ENCODE measurements at regions not wholly inside any gene's neighbourhood (a gene's known extent, or its start where the extent isn't known, plus 50 kb on each side); places are given as distances from the start of the nearest gene placed in this dataset.

- DNase-seq, result no peak
These were observed 54.0 kb downstream of the C11orf91 start for GRCh38 chr11:33646629-33647028.

- DNase-seq, result no peak
These were observed 54.5 kb downstream of the C11orf91 start for GRCh38 chr11:33646168-33646567.

DNA sequence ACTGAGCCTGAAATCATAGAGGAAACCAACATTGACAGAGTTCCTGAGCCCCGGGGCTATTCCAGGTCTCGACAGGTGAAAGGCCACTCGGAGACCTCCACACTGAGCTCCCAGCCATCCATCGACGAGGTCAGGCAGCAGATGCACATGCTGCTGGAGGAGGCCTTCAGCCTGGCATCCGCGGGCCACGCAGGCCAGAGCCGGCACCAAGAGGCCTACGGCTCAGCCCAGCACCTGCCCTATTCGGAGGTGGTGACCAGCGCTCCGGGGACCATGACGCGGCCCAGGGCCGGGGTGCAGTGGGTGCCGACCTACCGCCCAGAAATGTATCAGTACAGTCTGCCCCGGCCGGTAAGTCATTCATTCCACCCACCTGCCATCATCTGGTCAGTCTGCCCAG is 54.9 kb downstream of the C11orf91 start:
- DNase-seq, result no peak

- DNase-seq, result no peak
These were observed 57.3 kb downstream of the C11orf91 start for GRCh38 chr11:33643167-33643824.

DNA sequence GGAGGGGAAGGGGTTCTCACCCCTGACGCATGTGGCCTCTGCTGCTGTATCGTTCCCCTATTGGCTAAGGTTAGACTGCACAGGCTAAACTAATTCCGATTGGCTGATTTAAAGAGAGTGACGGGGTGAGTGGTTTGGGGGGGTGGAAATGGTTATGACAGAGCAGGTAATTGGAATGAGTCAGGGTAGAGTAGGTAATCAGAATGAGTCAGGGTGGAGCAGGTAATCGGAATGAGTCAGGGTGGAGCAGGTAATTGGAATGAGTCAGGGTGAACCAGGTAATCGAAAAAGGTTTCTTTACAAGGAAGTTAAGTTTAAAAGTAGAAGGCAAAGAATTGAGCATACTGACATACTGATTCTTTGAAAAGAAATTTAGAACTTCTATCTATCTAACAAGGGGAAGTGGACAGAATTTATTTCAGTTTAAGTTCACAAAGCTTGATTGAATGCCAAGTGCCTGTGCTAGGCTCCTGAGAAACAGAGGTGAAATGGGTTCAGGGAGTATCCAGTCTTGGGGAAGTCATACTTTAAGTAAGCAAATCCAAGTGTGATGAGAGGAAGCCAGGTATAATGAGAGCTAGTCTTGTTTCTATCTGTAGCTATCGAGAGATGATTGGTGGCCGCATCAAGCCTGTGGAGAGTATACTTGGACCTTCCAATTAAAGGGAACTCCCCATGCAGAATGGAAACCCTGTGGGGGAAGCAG is 58.0 kb downstream of the C11orf91 start:
- no peak for DNase-seq

DNA sequence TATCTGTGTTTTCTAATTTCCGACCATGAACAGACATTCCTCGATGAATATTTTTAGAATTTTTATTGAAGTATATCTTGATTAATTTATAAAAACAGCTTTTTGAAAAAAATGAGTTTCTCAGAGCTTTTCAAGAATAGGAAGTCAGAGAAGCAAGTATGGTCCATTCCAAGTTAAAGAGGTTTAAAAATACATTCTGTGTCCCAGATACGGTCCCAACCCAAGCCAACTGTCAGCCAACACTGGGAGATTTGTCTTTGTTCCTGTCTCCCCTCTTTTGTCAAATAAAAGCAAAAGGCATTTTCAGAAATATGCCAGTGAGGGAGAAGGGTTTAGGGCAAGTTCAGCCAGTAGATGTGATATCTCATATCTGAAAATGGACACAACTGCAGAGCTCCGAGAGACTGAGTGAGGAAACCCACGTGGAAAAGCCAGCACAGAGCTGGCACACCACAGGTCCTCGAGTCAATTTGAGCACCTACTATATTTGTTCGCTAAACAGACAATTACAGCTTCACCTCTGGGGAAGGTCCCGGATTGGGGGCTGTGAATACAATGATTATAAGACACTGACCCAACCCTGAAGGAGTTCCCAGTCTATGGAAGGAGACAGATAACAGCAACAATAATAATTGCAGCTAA is 59.8 kb downstream of the C11orf91 start:
- DNase-seq, result no peak

DNA sequence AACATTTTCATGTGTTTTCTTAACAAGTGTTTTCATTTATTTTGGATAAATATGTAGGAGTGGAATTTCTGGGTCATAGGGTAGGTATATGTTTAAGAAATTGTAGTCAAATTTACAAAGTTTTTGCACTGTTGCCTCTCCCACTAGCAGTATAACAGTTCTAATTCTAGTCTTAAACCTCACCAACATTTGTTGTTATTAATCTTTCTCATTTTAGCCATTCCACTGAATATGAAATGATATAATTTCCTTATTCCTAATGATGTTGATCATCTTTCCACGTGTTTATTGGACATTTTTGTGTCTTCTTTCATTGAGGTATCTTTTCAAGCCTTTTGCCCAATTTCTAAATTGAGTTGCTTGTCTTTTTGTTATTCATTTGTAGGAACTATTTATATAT is 62.0 kb downstream of the C11orf91 start:
- DNase-seq, result no peak

DNA sequence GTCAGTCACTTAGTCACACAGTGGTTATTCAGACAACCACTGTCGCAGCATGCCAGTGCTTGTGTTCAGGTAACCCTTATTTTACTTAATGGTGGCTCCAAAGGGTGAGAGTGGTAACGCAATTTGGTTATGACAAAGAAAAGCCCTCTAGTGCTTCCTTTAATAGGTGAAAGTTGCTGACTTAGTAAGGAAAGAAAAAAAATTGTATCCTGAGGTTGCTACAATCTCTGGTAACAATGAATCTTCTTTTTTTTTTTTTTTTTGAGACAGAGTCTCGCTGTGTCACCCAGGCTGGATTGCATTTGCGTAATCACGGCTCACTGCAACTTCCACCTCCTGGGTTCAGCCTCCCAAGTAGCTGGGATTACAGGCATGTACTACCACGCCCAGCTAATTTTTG is 64.5 kb downstream of the C11orf91 start:
- DNase-seq, result no peak

GRCh38 chr11:33635161-33635560 is 65.5 kb downstream of the C11orf91 start:
- no peak for DNase-seq

DNA sequence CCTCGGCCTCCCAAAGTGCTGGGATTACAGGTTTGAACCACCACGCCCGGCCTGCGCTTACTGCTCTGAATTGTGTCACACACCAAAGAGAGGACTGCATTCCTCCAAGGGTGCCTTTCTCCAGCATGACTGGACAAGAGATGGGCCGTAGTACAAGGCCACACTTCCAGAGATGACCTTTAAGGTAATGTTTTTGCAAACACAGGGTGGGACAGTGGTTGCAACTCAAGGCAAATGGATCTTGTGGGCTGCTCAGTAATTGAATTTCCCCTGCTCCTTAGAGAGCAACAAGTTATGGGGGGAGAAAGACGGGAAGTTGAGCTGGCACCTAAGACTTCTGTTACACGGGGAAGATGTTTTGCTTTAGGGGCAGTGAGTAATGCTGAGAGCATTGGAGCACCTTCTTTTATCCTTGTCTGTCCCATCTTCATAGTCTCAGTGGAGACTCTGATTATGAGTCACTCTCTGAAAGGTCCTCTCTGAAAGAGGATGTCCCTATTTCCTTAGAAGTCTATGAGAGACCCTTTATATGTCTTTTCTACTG is 66.3 kb downstream of the C11orf91 start:
- peak; percentile 58 to 67 for DNase-seq

DNA sequence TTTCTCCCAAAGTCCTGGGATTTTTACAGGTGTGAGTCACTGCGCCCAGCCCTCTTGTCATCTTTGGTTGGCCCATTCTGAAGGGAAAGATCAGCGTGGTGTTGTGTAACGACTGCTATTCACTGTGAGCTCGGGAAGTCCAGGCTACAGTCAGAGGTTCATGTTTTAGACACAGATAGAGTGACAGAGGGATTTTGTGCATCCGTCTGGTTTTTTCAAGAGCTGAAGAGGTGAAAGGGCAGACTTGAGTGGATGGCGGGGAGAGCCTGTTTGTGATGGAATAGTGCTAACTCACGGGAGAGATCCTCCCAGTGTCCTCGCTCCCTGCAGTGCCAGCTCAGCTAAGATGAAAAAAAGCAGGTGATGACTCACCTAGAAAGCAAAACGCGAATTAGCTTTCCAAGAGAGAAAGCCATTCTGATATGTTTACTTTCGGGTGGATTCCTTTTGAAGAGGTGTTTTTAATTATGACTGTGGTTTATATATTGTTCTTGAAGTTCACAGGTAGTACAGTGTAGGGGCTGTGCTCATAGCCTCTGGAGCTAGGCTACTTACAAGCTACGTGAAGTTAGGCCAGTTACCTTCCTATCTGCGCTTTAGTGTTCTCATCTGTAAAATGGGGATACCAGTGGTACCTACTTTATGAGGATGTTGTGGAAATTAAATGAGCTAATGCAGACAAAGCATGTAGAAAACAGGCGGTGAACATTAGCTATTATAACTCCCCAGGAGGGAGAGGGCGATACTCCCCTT is 67.2 kb downstream of the C11orf91 start:
- DNase-seq, result peak; percentile 57 to 81

DNA sequence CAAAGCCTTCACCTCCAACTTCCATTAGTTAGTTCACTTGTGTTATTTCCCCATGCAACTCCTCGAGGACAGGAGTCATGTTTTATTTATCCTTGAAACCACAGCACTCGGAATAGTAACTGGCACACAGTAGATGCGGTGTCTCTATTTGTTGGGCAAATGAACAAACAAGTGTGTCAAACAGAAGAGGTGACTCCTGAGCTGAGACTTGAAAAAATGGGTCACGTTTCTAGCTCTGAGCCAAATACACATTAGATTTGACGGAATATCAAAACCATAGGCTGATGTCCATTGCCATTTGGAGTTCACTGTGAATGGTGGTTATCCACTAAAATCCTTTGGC is 68.9 kb downstream of the C11orf91 start:
- no peak for DNase-seq

DNA sequence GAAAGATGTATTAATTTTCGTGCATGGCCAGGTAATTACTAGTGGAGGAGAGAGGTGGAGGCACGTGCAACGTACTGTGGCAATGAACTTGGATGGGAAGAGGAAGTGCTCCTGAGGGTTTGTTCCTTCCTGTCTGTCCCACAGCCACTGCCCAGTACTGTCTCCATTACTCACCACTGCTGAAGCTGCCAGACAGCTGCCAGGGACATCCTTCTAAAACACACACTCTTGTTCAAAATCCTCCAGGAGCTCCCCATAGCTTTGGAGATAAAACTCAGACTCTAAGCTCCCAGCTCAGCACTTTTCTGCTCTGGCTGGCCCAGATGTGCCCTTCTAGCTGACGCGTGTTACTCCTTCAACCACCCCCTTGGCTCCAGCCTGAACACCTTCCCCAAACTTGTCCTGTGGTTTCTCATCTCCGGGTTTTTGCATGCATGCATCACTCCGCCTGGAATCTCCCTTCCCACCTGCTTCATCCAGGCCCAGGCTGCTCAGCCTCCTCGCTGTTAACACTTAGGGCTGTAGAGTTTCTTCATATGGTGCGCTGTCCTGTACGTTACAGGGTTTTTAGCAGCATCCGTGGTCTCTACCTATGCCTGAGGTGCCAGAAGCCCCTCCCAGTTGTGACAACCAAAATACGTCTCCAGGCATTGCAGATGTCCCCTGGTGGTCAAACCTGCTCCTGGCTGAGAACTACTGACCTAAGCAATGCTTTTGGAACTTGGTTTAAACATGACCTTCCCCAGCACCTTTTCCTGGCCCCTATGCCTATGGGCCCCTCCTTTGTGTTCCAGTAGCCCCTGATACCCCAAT is 69.5 kb downstream of the C11orf91 start:
- DNase-seq, result peak in 1 of 2 experiments; percentile 11

GRCh38 chr11:33624083-33624482 is 76.5 kb downstream of the C11orf91 start:
- DNase-seq, result no peak

DNA sequence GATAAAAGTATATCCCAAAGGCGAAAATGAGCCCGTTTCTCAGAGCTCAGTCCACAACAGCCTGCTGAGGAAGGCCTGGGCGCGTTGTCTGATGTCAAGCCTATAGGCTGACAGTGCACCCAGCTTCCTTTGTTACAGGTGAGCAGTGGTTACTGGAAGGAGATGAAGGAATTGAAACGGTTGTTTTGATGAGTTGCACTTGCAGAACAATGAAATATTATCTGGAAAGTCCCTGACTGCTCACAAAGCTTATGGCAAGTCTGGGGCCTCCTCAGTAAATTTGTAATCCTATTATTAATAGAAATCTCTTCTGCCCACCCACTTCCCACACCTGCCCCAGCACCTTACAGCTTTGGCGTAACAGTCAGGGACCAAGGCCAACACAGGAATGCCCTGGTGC is 77.8 kb downstream of the C11orf91 start:
- DNase-seq, result no peak

GRCh38 chr11:33622186-33622585 is 78.4 kb downstream of the C11orf91 start:
- DNase-seq, result no peak

DNA sequence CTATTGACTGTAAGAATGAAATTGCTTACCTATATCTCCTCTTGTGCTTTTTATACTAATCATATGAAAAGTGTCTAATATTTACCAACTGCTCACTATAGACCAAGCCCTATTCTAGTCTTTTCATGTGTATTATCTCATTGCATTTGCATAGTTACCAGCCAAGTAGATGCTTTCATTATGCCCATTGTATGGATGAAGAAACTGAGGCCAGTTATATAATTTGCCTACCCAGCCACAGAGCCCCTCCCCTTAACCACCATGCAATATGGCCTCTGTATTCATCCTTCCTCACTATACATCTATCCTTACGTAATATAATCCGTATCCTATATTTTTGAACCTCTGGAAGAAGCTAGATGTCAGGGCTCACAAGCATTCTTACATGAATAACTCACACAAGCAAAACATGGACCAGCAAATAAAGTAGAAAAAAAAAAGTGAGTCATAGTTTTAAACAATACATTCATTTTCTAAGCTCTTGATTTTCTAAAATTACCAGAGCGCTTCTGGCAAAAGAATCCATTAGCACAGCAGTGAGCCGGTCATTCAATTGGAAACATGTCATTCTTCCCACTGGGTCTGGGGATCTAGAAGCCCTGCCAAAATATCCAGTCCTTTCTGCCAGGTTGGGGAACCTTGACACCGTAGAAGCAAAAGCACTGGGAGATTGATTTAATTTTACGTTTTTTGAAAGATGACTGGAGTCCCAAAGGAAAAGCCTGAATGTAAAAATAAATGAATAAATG is 80.0 kb downstream of the C11orf91 start:
- DNase-seq, result no peak

GRCh38 chr11:33618956-33619355 is 81.7 kb downstream of the C11orf91 start:
- DNase-seq, result no peak

DNA sequence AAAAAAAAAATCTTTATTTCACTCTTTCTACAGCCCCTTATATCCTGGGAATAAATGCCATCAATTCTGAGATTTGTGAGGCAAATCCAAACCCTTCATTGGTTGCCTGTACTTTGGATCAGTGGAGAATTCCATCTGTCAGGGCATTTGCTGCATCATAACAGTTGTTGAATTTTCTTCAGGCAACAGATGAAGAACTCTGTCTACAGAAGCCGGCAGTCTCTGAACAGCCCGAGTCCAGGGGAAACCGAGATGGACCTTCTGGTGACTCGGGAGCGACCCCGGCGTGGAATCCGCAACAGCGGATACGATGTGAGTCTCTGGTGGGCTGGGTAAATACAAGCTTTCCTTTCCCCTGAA is 82.3 kb downstream of the C11orf91 start:
- DNase-seq, result no peak

DNA sequence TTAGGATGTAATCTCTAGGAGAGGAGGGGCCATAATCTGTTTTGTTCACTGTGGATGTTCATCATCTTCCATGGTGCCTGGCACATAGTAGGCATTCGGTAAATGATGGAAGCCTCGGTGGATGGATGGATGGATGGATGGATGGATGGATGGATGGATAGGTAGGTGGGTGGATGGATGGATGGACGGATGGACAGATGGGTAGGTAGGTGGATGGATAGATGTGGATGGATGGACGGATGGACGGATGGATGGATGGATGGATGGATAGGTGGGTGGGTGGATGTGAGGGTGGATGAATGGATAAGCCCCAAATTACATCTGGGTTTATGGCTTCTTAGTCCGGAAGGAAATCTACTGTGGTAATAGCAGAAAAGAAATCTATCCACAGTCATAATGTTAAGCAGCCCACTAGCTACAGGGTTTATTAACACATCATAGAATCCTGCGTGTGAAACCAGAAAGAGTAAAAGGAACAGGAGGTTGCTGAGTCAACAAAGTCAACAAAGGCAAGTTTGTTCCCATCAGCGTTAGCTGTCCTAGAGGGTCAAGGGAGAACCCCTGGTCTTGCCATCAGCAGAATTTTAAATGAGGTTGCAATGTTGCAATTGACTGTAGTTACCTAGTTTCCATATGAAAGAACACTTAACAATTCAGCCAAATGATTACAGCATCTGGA is 82.8 kb downstream of the C11orf91 start:
- no peak for DNase-seq

GRCh38 chr11:33616552-33616951 is 84.1 kb downstream of the C11orf91 start:
- no peak for DNase-seq

All from SW 1271 (cell line).